Tibial nerve (tissue), 4 donors: ENCODE measurements at regions not wholly inside any gene's neighbourhood (a gene's known extent, or its start where the extent isn't known, plus 50 kb on each side); places are given as distances from the start of the nearest gene placed in this dataset.

ENCODE experiments used
- DNase-seq, 2 donors: peaks; one replicate each; pipeline ENCODE4 v3.0.0-alpha.2; 2019; ENCODE audit warnings: low spot score in 2 of 2
- H3K27ac ChIP-seq, 4 donors: fragments of 200-600 bp; sonication (generic) in 3 of 4; one replicate each; pipeline ENCODE4 v1.5.1; 2017 to 2019; ENCODE audit warnings: mild to moderate bottlenecking in 1 of 4
- H3K27me3 ChIP-seq, 2 donors: fragments of 200-600 bp; sonication (generic) in 1 of 2; one replicate each; pipeline versions ENCODE4 v1.5.1 to v1.6.0; 2017 to 2019
- H3K36me3 ChIP-seq, 3 donors: fragments of 200-600 bp; sonication (generic); one replicate each; pipeline ENCODE4 v1.5.1; 2018 to 2019
- H3K4me1 ChIP-seq, 4 donors: fragments of 200-600 bp; sonication (generic) in 3 of 4; one replicate each; pipeline ENCODE4 v1.5.1; 2017 to 2019
- H3K4me3 ChIP-seq, 4 donors: fragments of 200-600 bp; sonication (generic) in 3 of 4; one replicate each; pipeline ENCODE4 v1.5.1; 2017 to 2019; ENCODE audit warnings: mild to moderate bottlenecking in 1 of 4, moderate library complexity in 1 of 4
- H3K9me3 ChIP-seq, 4 donors: fragments of 200-600 bp; sonication (generic) in 3 of 4; one replicate each; pipeline ENCODE4 v1.5.1; 2017 to 2019
- EP300 ChIP-seq, 2 donors: sonication (generic); formaldehyde crosslinking; IDR thresholded peaks; one replicate each; pipeline ENCODE4 v1.6.1; 2017; ENCODE audit warnings: antibody characterized with exemption in 2 of 2, mild to moderate bottlenecking in 1 of 2
- POLR2A ChIP-seq, 2 donors: fragments of 450-650 bp; IDR thresholded peaks; one replicate each; pipeline ENCODE4 v1.6.1; 2017; ENCODE audit warnings: antibody characterized with exemption in 2 of 2, mild to moderate bottlenecking in 2 of 2, moderate library complexity in 2 of 2
- WGBS, 2 donors: methylation state at CpG; one replicate each; pipeline ENCODE4 v1.1.5; 2018; 5-methylcytosine and 5-hydroxymethylcytosine counted together
- TF ChIP-seq, protein P1 (sequence below), 5 experiments: fragments of 200-600 bp in 3 of 5; fragments of 450-650 bp in 2 of 5; sonication (generic) in 3 of 5; IDR thresholded peaks; one replicate each; pipeline ENCODE4 v1.5.1; 2016 to 2019; ENCODE audit warnings: antibody characterized with exemption in 5 of 5, mild to moderate bottlenecking in 3 of 5, moderate library complexity in 2 of 5

DNA sequence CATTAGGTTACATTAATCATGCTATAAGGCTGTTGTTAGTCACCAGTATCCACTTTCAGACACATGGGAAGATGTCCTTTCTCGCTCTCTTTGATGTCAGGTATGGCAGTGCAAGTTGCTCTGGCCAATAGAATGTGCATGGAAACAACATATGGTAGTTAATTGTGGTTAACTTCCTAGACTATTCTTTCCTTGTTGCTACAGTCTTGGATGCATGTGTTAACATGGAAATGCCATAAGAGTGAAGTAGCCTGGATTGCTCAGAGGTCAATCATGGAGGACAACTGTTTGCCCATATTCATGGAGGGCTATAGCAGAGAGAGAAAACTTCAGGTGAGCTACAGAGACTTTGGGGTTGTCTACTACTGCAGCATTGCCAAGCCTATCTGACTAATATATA, 245.8 kb upstream of the GAS1 start:
- no peaks in the 10 kb centered on the region for H3K9me3 ChIP-seq
- no peaks in the 10 kb centered on the region for H3K36me3 ChIP-seq
- 89 to 100% methylated on average over 1 of the region's 1 CpG for WGBS, 2 donors
- H3K4me3 ChIP-seq, result no peak overlapping the region
- no peak for DNase-seq
- TF ChIP-seq, protein P1, sequence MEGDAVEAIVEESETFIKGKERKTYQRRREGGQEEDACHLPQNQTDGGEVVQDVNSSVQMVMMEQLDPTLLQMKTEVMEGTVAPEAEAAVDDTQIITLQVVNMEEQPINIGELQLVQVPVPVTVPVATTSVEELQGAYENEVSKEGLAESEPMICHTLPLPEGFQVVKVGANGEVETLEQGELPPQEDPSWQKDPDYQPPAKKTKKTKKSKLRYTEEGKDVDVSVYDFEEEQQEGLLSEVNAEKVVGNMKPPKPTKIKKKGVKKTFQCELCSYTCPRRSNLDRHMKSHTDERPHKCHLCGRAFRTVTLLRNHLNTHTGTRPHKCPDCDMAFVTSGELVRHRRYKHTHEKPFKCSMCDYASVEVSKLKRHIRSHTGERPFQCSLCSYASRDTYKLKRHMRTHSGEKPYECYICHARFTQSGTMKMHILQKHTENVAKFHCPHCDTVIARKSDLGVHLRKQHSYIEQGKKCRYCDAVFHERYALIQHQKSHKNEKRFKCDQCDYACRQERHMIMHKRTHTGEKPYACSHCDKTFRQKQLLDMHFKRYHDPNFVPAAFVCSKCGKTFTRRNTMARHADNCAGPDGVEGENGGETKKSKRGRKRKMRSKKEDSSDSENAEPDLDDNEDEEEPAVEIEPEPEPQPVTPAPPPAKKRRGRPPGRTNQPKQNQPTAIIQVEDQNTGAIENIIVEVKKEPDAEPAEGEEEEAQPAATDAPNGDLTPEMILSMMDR (IDR thresholded peaks at IDR 0.05), result no peak
- TF ChIP-seq POLR2A (IDR thresholded peaks at IDR 0.05), result no peak
- no peak for TF ChIP-seq EP300 (IDR thresholded peaks at IDR 0.05)
- peaks cover 0 to 21% (median 0%) of the 10 kb centered on the region in 4 donors for H3K4me1 ChIP-seq
- H3K27me3 ChIP-seq, result no peaks in the 10 kb centered on the region
- H3K27ac ChIP-seq, result no peak overlapping the region

DNA sequence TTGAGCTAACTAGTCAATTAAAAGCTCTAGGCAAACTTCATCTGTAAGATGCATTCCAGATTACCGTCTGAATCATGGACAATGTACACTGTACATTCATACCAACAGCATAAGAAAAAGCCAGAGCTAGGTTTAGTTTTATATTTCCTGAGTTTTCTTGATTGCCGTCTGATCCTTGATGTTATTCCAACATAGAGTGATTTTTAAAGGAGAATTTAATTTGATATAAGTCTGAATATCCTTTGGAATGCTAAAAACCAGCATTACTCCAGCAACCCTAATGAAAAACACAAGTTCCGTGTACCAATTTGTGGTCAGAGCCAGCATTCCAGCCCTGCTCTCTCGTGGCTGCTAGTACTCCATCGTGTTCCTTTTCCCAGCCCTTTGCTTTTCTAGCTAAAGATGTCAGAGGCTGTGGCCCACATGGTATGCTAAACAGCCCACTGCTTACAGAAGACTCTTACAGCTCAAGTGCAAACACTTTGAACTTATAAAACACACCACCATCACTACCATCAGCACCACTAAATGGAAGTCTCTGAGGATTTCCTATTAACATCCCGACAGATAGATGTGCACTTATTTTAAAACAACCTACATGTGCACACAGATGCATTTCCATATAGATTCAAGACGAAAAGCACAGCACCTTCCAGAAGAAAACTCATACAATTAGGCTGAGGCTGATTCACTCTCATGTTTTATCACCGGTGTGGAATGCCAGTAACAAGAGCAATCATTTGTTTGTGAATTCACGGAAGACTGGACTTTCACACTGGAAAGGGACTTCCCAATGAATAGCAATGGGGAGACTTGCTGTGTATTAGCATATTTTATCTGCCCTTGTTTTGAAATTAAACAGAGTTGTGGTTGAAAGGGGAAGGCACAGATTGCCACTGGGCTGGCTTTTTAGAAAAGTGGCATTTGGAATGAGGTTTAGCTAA, 246.9 kb upstream of the GAS1 start:
- peaks cover 0 to 27% (median 0%) of the 10 kb centered on the region in 4 donors for H3K4me1 ChIP-seq
- H3K9me3 ChIP-seq, result no peaks in the 10 kb centered on the region
- peak in 1 of 2 donors; percentile 16 for DNase-seq
- TF ChIP-seq EP300 (IDR thresholded peaks at IDR 0.05) (no peak), POLR2A (IDR thresholded peaks at IDR 0.05) (no peak)
- TF ChIP-seq, protein P1 (IDR thresholded peaks at IDR 0.05), result no peak
- H3K4me3 ChIP-seq, result no peak overlapping the region
- H3K27ac ChIP-seq, result no peak overlapping the region
- 26 to 32% methylated on average over 9 of the region's 9 CpGs for WGBS, 2 donors
- no peaks in the 10 kb centered on the region for H3K36me3 ChIP-seq
- no peaks in the 10 kb centered on the region for H3K27me3 ChIP-seq

GRCh38 chr9:87195306-87195705, 248.0 kb upstream of the GAS1 start:
- H3K27me3 ChIP-seq, result no peaks in the 10 kb centered on the region
- no peaks in the 10 kb centered on the region for H3K36me3 ChIP-seq
- no peak overlapping the region for H3K4me3 ChIP-seq
- H3K27ac ChIP-seq, result no peak overlapping the region
- H3K4me1 ChIP-seq, result peaks cover 0 to 27% (median 0%) of the 10 kb centered on the region in 4 donors
- H3K9me3 ChIP-seq, result no peaks in the 10 kb centered on the region
- TF ChIP-seq, protein P1 (IDR thresholded peaks at IDR 0.05), result no peak
- TF ChIP-seq EP300 (IDR thresholded peaks at IDR 0.05) (no peak), POLR2A (IDR thresholded peaks at IDR 0.05) (no peak)
- DNase-seq, result no peak

DNA sequence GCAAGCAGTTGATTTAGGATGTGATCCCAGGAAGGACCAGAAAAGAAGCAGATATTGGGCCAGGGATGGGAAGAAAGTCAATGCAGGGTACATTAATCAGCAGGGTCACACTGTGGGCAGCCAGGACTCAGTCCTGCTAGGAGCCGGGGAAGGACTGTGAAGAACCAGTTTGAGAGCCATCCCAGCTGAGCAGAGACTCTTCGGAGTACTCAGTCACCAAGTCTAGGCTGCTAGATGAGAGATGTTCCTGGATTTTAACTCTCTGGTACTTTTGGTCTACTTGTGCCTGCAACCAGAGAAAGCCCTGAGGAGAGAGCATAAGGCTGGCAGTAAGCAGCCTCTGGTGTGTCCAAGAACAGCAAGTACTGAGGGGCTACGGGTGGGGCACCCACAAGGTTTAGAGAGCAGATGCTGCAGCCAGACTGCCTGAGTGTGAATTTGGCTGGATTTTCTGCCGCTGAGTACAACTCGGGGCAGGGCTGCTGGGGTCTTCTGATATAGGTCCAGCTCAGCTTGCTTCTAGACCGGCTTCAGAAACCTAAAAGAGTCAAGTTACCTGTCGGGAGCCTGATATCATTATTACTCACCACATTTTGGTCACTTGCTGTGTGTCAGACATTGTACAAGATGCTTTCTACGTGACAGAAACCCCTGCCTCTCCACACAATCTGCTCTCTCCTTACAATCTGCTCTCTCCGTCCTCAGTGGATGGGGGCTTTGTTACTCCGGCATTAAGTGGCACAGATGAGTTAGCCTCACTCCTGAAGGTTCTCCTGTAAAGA, 250.2 kb upstream of the GAS1 start:
- Histone ChIP-seq H3K4me1 (peaks cover 0 to 35% (median 0%) of the 10 kb centered on the region in 4 donors), H3K27ac (peak overlapping the region in 1 of 4 donors; percentile 21), H3K4me3 (no peak overlapping the region), H3K36me3 (no peaks in the 10 kb centered on the region), H3K9me3 (no peaks in the 10 kb centered on the region), H3K27me3 (no peaks in the 10 kb centered on the region)
- no peak for DNase-seq
- TF ChIP-seq, protein P1 (IDR thresholded peaks at IDR 0.05), result no peak
- TF ChIP-seq EP300 (IDR thresholded peaks at IDR 0.05) (no peak), POLR2A (IDR thresholded peaks at IDR 0.05) (no peak)
- WGBS, 2 donors, result 88 to 91% methylated on average over 10 of the region's 10 CpGs

- 67 to 79% methylated on average over 3 of the region's 3 CpGs for WGBS, 2 donors
- no peak for TF ChIP-seq POLR2A (IDR thresholded peaks at IDR 0.05)
- TF ChIP-seq EP300 (IDR thresholded peaks at IDR 0.05), result no peak
- TF ChIP-seq, protein P1 (IDR thresholded peaks at IDR 0.05), result no peak
- Histone ChIP-seq H3K36me3 (no peaks in the 10 kb centered on the region), H3K4me3 (no peak overlapping the region), H3K9me3 (no peaks in the 10 kb centered on the region), H3K4me1 (peaks cover 0 to 33% (median 0%) of the 10 kb centered on the region in 4 donors), H3K27ac (no peak overlapping the region), H3K27me3 (no peaks in the 10 kb centered on the region)
- no peak for DNase-seq
Observed at GRCh38 chr9:87198716-87199115, 251.4 kb upstream of the GAS1 start.
